Thymus (tissue), 11 donors: ENCODE measurements at regions not wholly inside any gene's neighbourhood (a gene's known extent, or its start where the extent isn't known, plus 50 kb on each side); places are given as distances from the start of the nearest gene placed in this dataset.
"Not testable (repeated sequence)": the region's sequence is repeated elsewhere in the genome, so short reads cannot be mapped to it uniquely, and the experiment has no call there.

ENCODE experiments used
- DNase-seq, 9 donors: peaks; one replicate each; pipeline ENCODE4 v3.0.0-alpha.2; 2013; ENCODE audit warnings: low spot score in 9 of 9, low read depth in 6 of 9, missing footprints in 1 of 9
- H3K27ac ChIP-seq, 2 donors: one replicate each; pipeline ENCODE4 v1.5.1; 2013; ENCODE audit warnings: control low read depth in 1 of 2, low read depth in 1 of 2, low read length in 1 of 2, mild to moderate bottlenecking in 1 of 2, moderate library complexity in 1 of 2
- H3K27me3 ChIP-seq, 2 donors: one replicate each; pipeline ENCODE4 v1.5.1; 2013; ENCODE audit warnings: low read length in 1 of 2; ENCODE audit not compliant: control insufficient read depth in 2 of 2, insufficient read depth in 1 of 2
- H3K36me3 ChIP-seq, 2 donors: one replicate each; pipeline ENCODE4 v1.5.1; 2013; ENCODE audit warnings: low read length in 1 of 2, mild to moderate bottlenecking in 1 of 2, moderate library complexity in 1 of 2; ENCODE audit not compliant: control insufficient read depth in 2 of 2, insufficient read depth in 2 of 2
- H3K4me1 ChIP-seq, 2 donors: one replicate each; pipeline ENCODE4 v1.5.1; 2013; ENCODE audit warnings: low read length in 2 of 2; ENCODE audit not compliant: control insufficient read depth in 2 of 2, insufficient read depth in 2 of 2
- H3K4me3 ChIP-seq, 2 donors: one replicate each; pipeline ENCODE4 v1.5.1; 2013; ENCODE audit warnings: low read length in 2 of 2, control low read depth in 1 of 2, mild to moderate bottlenecking in 1 of 2
- H3K9me3 ChIP-seq, 2 donors: one replicate each; pipeline ENCODE4 v1.5.1; 2013; ENCODE audit warnings: low read length in 1 of 2, mild to moderate bottlenecking in 1 of 2; ENCODE audit not compliant: control insufficient read depth in 2 of 2, insufficient read depth in 1 of 2
- WGBS: extraction: QIAGEN DNeasy Blood & Tissue Kit; methylation state at CpG from one replicate; pipeline ENCODE4 v1.1.7; 2013; 5-methylcytosine and 5-hydroxymethylcytosine counted together
- donor health status: healthy.

DNA sequence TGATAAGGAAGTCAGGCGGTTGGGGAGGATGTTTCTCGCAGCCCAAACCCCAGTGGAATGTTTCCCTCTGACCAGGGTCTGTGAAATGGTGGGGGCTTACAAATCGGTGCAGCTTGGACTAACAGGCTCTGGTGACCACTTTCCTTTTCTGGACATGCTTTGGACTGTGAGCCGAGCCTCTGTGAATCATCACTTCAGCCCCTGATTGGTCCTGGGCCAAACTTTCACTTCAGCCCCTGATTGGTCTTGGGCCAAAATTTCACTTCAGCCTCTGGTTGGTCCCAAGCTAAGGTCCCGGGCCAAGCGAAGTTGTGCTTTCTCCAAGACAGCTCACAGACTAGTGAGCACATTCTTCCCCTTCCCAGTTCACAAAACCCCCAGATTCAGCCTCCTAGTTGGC is 223.7 kb upstream of the ANKRD20A1 start:
- H3K9me3 ChIP-seq, H3K36me3 ChIP-seq, H3K4me1 ChIP-seq, H3K27ac ChIP-seq, H3K27me3 ChIP-seq, DNase-seq, H3K4me3 ChIP-seq: not testable (repeated sequence)
- 83% methylated on average over 3 of the region's 6 CpGs for WGBS

DNA sequence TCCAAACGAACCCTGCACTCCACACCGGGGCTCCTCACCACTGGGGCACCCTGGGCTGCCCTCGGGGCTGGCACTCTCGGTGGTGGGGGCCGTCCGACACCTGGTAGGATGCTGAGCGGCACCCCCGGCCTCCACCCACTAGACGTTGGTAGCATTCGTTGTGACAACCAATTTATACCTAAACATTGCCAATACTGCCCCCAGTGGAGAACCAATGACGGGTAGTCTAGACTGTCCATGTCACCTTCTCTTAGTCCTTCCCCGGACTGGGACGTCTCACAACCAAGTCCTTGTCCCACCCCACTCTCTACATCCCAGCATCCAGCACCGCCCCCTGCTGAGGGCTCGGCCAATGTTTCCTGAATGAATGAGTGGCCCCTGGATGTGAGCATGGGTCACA is 246.8 kb upstream of the ANKRD20A1 start:
- not testable (repeated sequence) for H3K9me3 ChIP-seq, H3K27me3 ChIP-seq, H3K27ac ChIP-seq, DNase-seq, H3K36me3 ChIP-seq, H3K4me1 ChIP-seq, H3K4me3 ChIP-seq
- WGBS = 90% methylated on average over 13 of the region's 15 CpGs

DNA sequence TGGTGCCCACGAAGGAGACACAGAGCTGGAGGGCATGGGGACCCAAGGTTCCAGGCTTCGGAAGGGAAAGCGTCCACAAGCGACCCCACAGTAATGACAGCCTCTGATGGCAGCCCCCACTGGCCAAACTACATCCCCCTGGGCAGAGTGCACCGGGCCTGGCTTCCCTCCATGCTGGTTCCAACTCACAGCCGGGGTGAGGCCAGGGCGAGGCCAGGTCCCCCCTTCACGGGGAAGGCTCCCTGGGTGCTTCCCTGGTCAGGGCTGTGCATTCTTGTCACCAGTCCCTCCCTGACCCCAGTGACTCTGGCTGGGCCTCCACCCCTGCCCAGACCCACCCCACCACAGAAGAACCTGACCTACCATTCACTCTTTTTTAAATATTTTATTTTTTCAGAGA is 248.9 kb upstream of the ANKRD20A1 start:
- H3K9me3 ChIP-seq, H3K27ac ChIP-seq, DNase-seq, H3K36me3 ChIP-seq, H3K4me3 ChIP-seq, H3K4me1 ChIP-seq, H3K27me3 ChIP-seq: not testable (repeated sequence)
- 79% methylated on average over 8 of the region's 8 CpGs for WGBS

DNA sequence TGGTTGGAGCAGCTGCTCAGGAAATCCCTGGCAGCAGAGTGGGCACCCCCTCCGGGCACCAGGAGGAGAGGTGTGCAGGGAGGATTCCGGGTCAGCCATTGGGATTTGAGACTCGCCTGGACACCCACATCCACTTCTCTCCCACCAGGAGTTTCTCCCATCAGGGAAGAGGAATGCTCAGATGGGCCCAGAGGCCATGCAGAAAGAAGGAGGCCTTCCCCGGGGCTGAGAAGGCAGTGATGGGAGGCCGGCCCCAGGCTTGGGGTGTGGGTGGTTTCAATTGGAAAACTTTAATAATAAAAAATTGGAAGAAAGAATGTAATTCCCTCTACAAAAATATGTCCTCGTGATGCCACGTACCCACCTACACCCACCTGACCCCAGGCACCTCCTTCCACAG is 249.3 kb upstream of the ANKRD20A1 start:
- not testable (repeated sequence) for H3K27ac ChIP-seq, H3K4me3 ChIP-seq, H3K9me3 ChIP-seq, DNase-seq, H3K4me1 ChIP-seq, H3K27me3 ChIP-seq, H3K36me3 ChIP-seq
- WGBS = 92% methylated on average over 5 of the region's 7 CpGs

DNA sequence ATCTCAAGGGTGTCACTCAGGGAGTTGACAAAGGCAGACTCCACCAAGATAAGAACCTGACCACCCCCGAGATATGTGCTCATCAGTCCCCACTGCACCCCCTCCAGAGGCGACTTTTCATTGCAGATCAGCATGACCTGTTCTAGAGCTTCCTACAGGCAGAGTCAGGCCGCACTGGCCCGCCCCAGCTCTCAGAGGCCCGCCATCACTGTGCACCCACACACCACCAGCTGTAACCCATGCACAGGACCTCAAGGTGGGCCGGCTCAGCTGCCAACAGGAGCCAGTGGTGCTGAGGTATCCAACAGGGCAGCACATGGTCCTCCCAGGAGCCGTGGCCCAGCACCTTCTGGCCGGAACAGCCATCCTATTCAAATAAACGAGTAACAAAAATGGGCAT is 253.6 kb upstream of the ANKRD20A1 start:
- H3K9me3 ChIP-seq, H3K4me1 ChIP-seq, DNase-seq, H3K27ac ChIP-seq, H3K4me3 ChIP-seq, H3K27me3 ChIP-seq, H3K36me3 ChIP-seq: not testable (repeated sequence)
- 98% methylated on average over 5 of the region's 9 CpGs for WGBS

DNA sequence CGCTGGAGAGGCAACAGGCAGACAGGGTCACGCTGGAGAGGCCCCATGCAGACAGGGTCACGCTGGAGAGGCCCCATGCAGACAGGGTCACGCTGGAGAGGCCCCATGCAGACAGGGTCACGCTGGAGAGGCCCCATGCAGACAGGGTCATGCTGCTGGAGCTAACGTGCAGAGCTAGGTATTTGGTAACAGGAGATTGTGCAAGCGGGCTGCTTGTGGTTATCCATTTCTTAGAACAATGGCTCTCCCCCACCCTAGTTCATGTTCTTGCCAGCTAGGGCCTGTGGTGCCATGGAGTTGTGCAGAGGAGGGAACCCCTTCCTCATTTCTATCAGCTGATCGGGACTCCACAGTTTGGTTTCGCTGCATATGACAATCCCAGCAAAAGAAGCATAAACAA is 255.1 kb upstream of the ANKRD20A1 start:
- not testable (repeated sequence) for H3K36me3 ChIP-seq, H3K4me3 ChIP-seq, H3K27me3 ChIP-seq, H3K9me3 ChIP-seq, H3K4me1 ChIP-seq, DNase-seq, H3K27ac ChIP-seq
- WGBS = no CpG with 5 or more reads among the region's 9 CpGs

DNA sequence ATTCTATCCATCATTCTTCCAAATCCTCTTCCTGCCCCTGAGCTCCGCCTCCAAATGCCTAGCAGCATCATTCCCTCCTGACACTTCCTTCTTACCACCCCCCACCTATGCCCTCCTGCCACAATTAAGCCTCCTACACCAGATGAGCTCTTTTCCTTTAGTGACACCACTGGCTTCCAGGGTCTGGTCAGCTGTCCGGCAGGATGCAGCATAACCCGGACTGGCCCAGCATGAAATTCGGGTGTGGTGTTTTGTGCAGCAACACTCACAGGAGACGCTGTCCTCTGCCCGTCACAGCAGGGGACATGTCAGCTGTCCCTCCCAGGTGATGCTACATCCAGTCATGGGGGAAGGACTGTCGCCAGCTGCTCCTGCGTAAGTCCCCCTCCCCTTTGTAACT is 266.3 kb upstream of the ANKRD20A1 start:
- H3K27me3 ChIP-seq, H3K27ac ChIP-seq, H3K36me3 ChIP-seq, DNase-seq, H3K4me3 ChIP-seq, H3K9me3 ChIP-seq, H3K4me1 ChIP-seq: not testable (repeated sequence)
- WGBS = no CpG with 5 or more reads among the region's 8 CpGs

DNA sequence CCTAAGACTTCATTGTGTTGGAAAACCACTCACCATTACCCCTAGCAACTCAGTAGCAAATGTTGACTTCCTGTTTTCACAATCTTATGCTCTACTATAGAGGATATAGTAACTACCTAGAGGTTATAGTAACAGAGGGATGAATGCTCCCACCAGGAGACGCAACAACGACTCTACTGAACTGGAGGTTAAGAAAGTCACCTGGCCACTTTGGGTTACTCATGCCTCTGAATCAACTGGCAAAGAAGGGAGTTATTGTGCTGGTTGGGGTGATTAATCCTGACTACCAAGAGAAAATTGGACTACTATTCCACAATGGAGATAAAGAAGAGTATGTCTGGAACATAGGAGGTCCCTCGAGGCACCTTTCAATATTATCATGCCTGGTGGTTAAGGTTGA is 302.9 kb upstream of the ANKRD20A1 start:
- H3K4me3 ChIP-seq, H3K36me3 ChIP-seq, H3K4me1 ChIP-seq, H3K27ac ChIP-seq, DNase-seq, H3K27me3 ChIP-seq, H3K9me3 ChIP-seq: not testable (repeated sequence)
- no CpG with 5 or more reads among the region's 3 CpGs for WGBS

DNA sequence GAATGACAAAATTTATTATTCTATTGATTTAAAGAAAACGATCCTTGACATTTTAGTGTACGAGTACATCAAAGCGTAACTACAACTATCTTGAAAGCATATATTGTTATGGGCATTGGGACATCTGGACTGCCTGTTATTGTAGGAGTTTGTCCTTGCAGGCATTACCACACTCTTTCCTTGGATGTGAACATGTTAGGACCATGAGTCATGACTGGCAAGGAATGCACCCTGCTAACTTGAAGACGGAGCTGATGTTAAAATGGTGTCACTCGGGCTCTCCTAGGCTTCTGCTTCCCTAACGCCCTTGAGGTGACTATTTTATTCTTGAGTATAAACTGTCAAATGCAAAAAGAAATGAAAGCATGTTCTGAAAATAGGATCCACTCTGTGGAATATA is 308.7 kb upstream of the ANKRD20A1 start:
- H3K4me1 ChIP-seq, H3K27ac ChIP-seq, H3K4me3 ChIP-seq, H3K27me3 ChIP-seq, H3K9me3 ChIP-seq, H3K36me3 ChIP-seq, DNase-seq: not testable (repeated sequence)
- WGBS = no CpG with 5 or more reads among the region's 6 CpGs

DNA sequence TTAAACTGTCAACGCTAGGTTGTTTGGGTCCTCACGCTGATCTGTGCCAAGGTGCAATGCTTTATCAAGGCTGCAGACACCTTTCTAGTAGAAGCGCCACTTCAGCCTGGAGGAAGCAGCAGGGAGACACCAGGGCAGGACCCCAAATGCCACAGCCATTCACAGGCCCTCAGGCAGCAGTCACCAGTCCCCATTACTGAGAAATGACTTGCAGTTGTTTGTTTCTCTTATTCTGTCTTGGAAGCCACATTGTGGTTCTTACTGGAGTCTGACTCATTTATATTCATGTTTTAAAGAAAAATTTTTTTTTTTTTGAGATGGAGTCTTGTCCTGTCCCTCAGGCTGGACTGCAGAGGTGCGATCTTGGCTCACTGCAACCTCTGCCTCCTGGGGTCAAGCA is 328.9 kb upstream of the ANKRD20A1 start:
- H3K27ac ChIP-seq, H3K4me1 ChIP-seq, H3K4me3 ChIP-seq, H3K27me3 ChIP-seq, H3K36me3 ChIP-seq, DNase-seq, H3K9me3 ChIP-seq: not testable (repeated sequence)
- whole genome bisulfite sequencing = 100% methylated on average over 1 of the region's 4 CpGs
